C4-2B (cell line): ENCODE measurements at regions not wholly inside any gene's neighbourhood (a gene's known extent, or its start where the extent isn't known, plus 50 kb on each side); places are given as distances from the start of the nearest gene placed in this dataset.

Experiments
- CTCF ChIP-seq: fragments of 450-650 bp; conservative IDR thresholded peaks from 2 replicates; pipeline ENCODE4 v1.5.1; 2017; ENCODE audit warnings: mild to moderate bottlenecking
- ZFX ChIP-seq: fragments of 450-650 bp; IDR thresholded peaks from 2 replicates; pipeline ENCODE4 v1.6.1; 2017

- TF ChIP-seq CTCF (no peak), ZFX (no peak)
These were observed 50.5 kb upstream of the NRP1 start for GRCh38 chr10:33385015-33385414.
